Activated naive CD8-positive, alpha-beta T cell treated with anti-CD3 and anti-CD28 coated beads for 36 hours (primary cell): ENCODE measurements at regions not wholly inside any gene's neighbourhood (a gene's known extent, or its start where the extent isn't known, plus 50 kb on each side); places are given as distances from the start of the nearest gene placed in this dataset.

Experiments
- DNase-seq: peaks from one replicate; pipeline ENCODE4 v3.0.0; 2021
- H3K27ac Mint-ChIP-seq: one replicate; pipeline ENCODE4 v1.8.0; 2022; ENCODE audit warnings: mild to moderate bottlenecking, moderate library complexity, mixed read lengths
- H3K27me3 Mint-ChIP-seq: one replicate; pipeline ENCODE4 v1.8.0; 2022; ENCODE audit warnings: mild to moderate bottlenecking, mixed read lengths
- H3K36me3 Mint-ChIP-seq: one replicate; pipeline ENCODE4 v1.8.0; 2021; ENCODE audit warnings: mild to moderate bottlenecking, mixed read lengths
- H3K4me1 Mint-ChIP-seq: one replicate; pipeline ENCODE4 v1.8.0; 2021; ENCODE audit warnings: mixed read lengths
- H3K4me3 Mint-ChIP-seq: one replicate; pipeline ENCODE4 v1.8.0; 2022; ENCODE audit warnings: mild to moderate bottlenecking, moderate library complexity, mixed read lengths
- H3K9me3 Mint-ChIP-seq: one replicate; pipeline ENCODE4 v1.8.0; 2022; ENCODE audit warnings: mixed read lengths

DNA sequence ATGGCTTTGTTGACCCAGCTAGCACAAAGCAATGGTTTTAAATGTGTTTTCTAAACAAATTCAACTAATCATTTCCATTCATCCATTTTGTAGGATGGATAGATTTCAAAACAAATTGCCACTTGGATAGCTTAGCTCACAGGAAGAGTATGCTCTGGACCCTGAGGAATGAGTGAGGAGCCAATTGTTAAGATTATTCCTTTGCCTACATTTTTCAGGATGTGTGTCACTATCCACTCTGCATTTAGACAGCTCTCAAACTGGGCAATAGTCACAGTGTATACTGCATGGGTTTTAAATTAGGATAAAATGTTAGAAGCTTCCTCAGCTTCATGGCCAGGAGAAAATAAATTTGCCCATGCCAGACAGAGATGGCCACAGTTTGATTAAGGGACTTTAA is 605.6 kb upstream of the TEX47 start:
- Mint-ChIP-seq H3K9me3 (no peaks in the 10 kb centered on the region), H3K4me3 (no peak overlapping the region), H3K27me3 (no peaks in the 10 kb centered on the region), H3K36me3 (no peaks in the 10 kb centered on the region), H3K27ac (no peak overlapping the region), H3K4me1 (peaks cover 2% of the 10 kb centered on the region)
- no peak for DNase-seq

DNA sequence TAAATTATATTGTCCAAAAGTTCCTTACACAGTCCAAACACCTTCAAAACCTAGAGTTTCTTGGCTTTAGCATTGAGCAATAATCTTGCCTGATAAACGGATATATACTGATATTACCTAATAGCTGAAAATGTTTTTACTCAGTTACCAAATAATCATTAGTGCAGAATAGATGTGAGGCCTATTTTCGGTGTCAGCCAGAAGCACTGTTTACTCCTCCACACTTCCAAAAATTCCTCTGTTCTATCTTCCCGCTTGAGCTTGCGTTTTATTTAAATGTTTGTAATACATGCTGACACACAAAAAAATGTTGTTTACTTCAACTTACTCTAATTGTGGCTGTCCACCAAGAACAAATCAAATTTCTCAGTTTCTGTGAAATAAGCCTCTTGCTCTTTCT is 606.2 kb upstream of the TEX47 start:
- Mint-ChIP-seq H3K27me3 (no peaks in the 10 kb centered on the region), H3K36me3 (no peaks in the 10 kb centered on the region), H3K9me3 (no peaks in the 10 kb centered on the region), H3K4me3 (no peak overlapping the region), H3K4me1 (peaks cover 2% of the 10 kb centered on the region), H3K27ac (no peak overlapping the region)
- DNase-seq: no peak

DNA sequence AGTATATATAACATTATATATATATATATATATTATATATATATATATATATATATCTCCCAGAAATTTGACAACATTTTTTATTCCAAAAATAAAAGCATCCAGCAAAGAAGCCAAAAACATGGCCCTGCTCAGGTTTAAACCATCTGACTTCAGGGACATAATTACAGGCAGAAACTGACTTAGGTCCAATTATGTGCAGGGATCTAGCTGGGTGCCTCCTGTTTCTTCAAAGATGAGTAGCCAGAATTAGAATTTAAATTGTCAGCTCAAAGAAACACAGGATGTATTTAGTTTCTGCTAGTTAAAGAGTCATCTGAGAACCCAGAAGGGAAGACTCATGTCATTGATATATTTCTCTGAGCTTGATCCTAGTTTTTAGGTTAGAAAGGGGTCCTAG is 656.4 kb upstream of the TEX47 start:
- Mint-ChIP-seq H3K27ac (no peak overlapping the region), H3K4me3 (no peak overlapping the region), H3K27me3 (no peaks in the 10 kb centered on the region), H3K36me3 (no peaks in the 10 kb centered on the region), H3K4me1 (no peaks in the 10 kb centered on the region), H3K9me3 (no peaks in the 10 kb centered on the region)
- DNase-seq: no peak

DNA sequence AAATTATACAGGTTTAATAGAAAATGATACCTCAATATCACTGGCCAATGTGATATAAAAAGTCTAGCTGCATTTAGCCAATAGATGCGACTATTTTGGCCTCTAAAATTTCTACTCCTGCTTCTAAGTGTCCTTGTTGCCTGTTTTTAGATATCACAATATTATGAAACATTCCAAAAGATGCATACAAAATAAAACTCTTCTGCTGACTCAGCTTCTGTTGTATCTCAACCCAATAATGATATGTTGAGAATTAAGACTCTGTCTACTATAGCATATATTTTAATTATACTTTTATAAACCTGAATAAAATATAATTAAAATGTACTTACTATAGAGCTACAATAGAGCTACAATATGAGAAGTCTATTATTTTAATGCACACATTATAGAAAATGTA is 661.0 kb upstream of the TEX47 start:
- H3K9me3 Mint-ChIP-seq: peaks cover 5% of the 10 kb centered on the region
- no peak overlapping the region for H3K27ac Mint-ChIP-seq
- no peaks in the 10 kb centered on the region for H3K4me1 Mint-ChIP-seq
- no peaks in the 10 kb centered on the region for H3K27me3 Mint-ChIP-seq
- no peak for DNase-seq
- H3K36me3 Mint-ChIP-seq: no peaks in the 10 kb centered on the region
- H3K4me3 Mint-ChIP-seq: no peak overlapping the region

DNA sequence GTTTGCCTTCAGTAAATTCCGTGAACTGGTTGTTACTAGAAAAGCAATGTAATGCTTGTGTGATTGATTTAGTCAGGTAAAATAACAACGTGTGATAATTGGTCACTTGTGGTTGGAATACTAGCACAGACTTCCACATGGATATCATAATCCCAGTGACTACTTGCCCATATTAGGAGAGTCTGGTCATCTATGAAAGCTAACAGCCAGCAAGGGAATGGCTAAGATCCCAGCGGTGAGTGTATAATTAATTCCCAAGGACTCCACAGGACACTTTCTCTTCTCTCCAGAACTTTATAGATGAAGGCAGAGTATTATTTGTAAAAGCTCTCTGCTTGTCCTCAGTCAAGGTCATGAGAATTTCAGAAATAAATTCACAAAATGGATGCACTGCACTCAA is 662.6 kb upstream of the TEX47 start:
- DNase-seq: no peak
- H3K27ac Mint-ChIP-seq: no peak overlapping the region
- no peaks in the 10 kb centered on the region for H3K4me1 Mint-ChIP-seq
- no peaks in the 10 kb centered on the region for H3K36me3 Mint-ChIP-seq
- peaks cover 7% of the 10 kb centered on the region for H3K9me3 Mint-ChIP-seq
- H3K4me3 Mint-ChIP-seq: no peak overlapping the region
- H3K27me3 Mint-ChIP-seq: no peaks in the 10 kb centered on the region

DNA sequence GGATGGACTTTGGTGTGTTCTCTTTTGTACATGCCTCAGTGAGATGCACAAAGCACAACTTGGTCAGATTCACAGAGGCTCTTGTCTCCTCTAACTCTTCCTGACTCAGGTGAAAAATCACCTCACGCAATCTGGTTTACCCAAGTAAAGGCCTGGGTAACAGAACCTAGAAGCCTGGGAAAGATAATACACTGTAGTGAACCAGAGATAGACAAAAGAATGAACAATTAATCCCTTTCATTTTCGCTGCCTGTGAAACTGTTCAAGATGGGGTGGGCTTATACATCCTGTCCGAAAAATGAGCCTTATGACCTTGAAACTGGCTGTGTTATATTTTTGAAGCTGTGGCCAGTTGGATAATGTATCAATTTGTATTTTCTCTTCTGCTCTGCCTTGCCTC is 678.9 kb upstream of the TEX47 start:
- H3K27ac Mint-ChIP-seq: no peak overlapping the region
- H3K27me3 Mint-ChIP-seq: no peaks in the 10 kb centered on the region
- no peak for DNase-seq
- H3K36me3 Mint-ChIP-seq: no peaks in the 10 kb centered on the region
- H3K9me3 Mint-ChIP-seq: peaks cover 3% of the 10 kb centered on the region
- no peak overlapping the region for H3K4me3 Mint-ChIP-seq
- H3K4me1 Mint-ChIP-seq: peaks cover 2% of the 10 kb centered on the region

DNA sequence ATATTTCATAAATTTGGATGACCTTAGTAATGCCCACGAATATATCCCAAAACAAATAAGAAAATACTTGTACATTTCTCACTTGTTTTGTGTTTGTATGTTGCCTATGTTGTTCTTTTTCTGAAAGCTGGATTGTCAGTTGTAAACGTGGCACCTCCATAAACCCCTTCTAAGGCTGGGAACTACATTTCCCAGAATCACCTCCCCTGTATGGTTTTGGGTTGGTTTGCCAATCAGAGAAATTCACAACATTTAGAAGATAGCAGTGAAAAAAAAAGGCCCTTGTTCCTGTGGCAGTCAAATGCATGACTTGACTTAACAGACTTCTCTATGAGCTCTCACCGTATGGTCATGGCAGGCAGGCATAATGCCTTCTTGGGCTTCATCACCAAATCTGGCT is 676.3 kb upstream of the STEAP1 start:
- Mint-ChIP-seq H3K9me3 (no peaks in the 10 kb centered on the region), H3K4me3 (no peak overlapping the region), H3K27ac (no peak overlapping the region), H3K27me3 (no peaks in the 10 kb centered on the region), H3K4me1 (peaks cover 2% of the 10 kb centered on the region), H3K36me3 (no peaks in the 10 kb centered on the region)
- DNase-seq: no peak

DNA sequence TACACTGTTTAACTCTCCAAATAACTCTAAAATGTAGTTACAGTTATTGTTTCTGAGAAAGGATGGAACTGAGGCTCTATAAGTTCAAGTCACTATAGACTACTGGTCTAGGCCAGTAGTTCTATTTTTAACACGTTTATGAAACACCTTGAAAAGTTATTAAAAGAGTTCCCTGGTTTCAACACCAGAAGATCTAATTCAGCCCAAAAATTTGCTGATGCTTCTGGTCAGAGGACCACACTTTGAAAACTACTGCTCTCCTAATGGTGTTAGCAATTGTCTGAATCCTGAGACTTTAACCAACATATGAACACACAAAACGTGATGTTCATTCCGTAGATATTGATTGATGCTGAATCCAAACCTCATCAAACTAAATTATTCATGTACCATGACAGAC is 658.6 kb upstream of the STEAP1 start:
- Mint-ChIP-seq H3K4me1 (no peaks in the 10 kb centered on the region), H3K4me3 (no peak overlapping the region), H3K27me3 (peaks cover 3% of the 10 kb centered on the region), H3K36me3 (no peaks in the 10 kb centered on the region), H3K9me3 (no peaks in the 10 kb centered on the region), H3K27ac (no peak overlapping the region)
- DNase-seq: no peak

DNA sequence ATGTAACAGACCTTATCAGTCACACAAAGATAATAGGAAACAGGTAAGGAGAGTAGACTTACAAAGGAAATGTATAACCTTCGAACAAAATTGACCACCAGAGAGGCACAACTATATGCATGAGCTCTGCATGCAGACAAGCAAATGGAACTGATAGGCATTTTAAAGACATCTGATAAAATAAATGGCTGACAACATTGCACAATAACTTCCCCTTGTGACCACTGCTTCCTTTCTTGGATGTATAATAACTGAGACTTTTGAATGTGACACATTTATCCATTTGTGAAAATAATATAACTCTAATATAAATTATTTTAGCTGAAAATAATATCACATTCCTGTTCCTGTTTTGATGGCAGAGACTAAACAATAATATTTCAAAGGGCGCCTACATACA is 654.2 kb upstream of the STEAP1 start:
- Mint-ChIP-seq H3K4me3 (no peak overlapping the region), H3K36me3 (no peaks in the 10 kb centered on the region), H3K9me3 (no peaks in the 10 kb centered on the region), H3K27ac (no peak overlapping the region), H3K4me1 (no peaks in the 10 kb centered on the region), H3K27me3 (peaks cover 3% of the 10 kb centered on the region)
- no peak for DNase-seq

DNA sequence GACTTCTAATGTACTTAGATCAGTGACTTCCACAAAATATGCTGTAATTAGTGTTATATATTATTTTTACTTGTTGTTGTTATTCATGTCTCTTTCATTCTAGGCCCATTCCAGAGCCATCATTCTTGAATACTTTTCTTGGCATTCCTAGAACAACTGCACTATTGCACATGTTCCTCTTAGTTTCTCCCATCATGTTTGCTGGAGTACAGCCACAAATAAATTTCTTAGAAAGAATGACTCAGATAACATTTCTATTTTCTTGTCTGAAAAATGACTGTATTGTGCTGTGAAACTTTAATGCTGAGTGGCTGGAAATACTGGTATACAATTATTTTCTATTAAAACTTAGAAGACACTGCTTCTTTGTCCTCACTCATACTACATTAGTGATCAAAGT is 651.0 kb upstream of the STEAP1 start:
- Mint-ChIP-seq H3K9me3 (no peaks in the 10 kb centered on the region), H3K27me3 (no peaks in the 10 kb centered on the region), H3K4me1 (no peaks in the 10 kb centered on the region), H3K36me3 (no peaks in the 10 kb centered on the region), H3K27ac (no peak overlapping the region), H3K4me3 (no peak overlapping the region)
- no peak for DNase-seq

DNA sequence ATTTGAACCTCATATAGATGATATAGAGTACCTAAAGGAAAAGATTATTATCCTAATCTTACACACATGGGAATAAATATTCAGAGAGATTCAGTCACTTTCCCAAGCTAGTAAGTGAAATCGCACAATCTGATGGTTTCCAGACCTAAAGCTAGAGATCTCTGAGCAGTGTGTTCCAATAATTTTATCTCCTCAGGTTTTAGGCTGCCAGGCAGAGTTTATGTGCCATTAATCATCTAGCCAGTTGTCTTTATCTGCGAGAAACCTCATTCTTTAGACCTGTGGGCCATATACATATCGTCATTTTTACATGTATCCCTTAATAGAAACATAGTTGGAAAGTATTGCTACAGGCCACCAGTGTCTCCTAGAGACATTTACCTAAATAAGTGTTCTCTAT is 647.2 kb upstream of the STEAP1 start:
- Mint-ChIP-seq H3K27ac (no peak overlapping the region), H3K4me3 (no peak overlapping the region), H3K27me3 (no peaks in the 10 kb centered on the region), H3K36me3 (no peaks in the 10 kb centered on the region), H3K9me3 (no peaks in the 10 kb centered on the region), H3K4me1 (no peaks in the 10 kb centered on the region)
- DNase-seq: no peak

DNA sequence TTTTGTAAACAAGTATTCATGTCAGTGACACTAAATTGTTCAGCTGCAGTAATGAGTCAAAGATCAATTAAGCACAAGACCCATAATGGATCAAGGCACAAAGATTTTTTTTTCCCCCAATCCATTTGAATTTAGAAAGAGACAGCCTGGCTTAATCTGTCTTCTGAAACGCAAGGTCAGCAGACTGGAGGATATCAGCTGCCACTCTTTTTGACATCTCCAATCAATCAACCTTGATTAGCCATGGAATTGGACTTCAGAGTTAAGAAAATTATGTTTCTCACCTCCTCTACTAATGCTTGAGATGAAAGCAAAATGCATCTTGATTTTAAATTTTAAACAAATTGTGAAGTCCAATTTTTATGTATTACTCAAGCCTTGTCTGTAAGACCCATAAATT is 642.4 kb upstream of the STEAP1 start:
- Mint-ChIP-seq H3K36me3 (no peaks in the 10 kb centered on the region), H3K27ac (no peak overlapping the region), H3K27me3 (no peaks in the 10 kb centered on the region), H3K9me3 (no peaks in the 10 kb centered on the region), H3K4me1 (no peaks in the 10 kb centered on the region), H3K4me3 (no peak overlapping the region)
- no peak for DNase-seq

DNA sequence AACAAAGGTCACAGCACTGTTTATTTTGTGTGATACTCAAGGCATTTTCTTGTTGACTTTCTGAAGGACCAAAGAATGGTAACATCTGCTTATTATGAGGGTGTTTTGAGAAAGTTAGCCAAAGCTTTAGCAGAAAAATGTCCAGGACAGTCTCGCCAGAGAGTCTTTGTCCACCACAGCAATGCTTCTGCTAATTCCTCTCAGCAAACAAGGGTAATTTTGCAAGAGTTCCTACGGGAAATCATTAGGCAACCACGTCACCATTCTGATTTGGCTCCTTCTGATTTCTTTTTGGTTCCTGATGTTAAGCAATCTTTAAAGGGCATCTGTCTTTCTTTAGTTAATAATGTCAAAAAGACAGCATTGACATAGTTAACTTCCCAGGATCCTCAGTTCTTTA is 639.3 kb upstream of the STEAP1 start:
- Mint-ChIP-seq H3K27me3 (no peaks in the 10 kb centered on the region), H3K27ac (no peak overlapping the region), H3K4me1 (no peaks in the 10 kb centered on the region), H3K9me3 (no peaks in the 10 kb centered on the region), H3K4me3 (no peak overlapping the region), H3K36me3 (no peaks in the 10 kb centered on the region)
- no peak for DNase-seq

DNA sequence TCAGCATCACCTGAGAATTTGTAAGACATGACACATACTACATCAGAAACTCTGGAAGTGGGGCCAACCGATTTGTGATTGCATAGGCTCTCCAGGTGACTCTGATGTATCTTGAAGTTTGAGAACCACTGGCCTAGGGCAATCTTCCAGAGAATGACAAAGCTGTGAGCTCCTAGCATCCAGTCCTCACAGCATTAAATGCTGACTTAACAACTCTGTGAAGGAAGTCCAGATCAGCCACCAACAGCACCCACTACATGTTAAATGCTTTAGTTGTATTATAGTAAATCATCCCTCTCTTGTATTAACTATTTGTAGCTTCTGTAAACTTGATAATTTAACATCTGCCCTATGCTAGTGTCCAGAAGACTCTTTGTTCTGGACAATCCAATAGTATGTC is 636.5 kb upstream of the STEAP1 start:
- Mint-ChIP-seq H3K4me1 (no peaks in the 10 kb centered on the region), H3K36me3 (no peaks in the 10 kb centered on the region), H3K27me3 (no peaks in the 10 kb centered on the region), H3K9me3 (peaks cover 2% of the 10 kb centered on the region), H3K27ac (no peak overlapping the region), H3K4me3 (no peak overlapping the region)
- DNase-seq: no peak

DNA sequence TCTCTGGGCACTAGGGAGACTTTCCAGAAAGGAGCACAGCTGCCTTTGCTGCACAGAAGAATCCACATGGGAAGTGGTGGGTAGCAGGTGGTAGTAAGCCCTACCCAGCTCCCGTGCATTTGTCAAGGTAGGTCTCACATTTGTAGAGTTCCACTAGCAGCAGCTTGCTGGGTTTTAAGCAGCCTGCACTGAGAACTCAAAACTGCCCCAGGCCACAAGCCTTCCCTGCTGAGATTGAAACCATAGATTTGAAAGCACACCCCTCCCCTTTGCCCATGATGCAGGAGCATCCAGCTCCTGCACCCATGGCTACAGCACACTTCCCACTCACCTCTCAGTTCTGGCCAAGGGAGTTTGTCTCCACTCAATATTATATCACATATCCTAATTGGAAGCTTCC is 604.5 kb upstream of the STEAP1 start:
- H3K36me3 Mint-ChIP-seq: no peaks in the 10 kb centered on the region
- no peaks in the 10 kb centered on the region for H3K27me3 Mint-ChIP-seq
- H3K27ac Mint-ChIP-seq: no peak overlapping the region
- no peaks in the 10 kb centered on the region for H3K4me1 Mint-ChIP-seq
- no peak overlapping the region for H3K4me3 Mint-ChIP-seq
- DNase-seq: no peak
- H3K9me3 Mint-ChIP-seq: peaks cover 5% of the 10 kb centered on the region

DNA sequence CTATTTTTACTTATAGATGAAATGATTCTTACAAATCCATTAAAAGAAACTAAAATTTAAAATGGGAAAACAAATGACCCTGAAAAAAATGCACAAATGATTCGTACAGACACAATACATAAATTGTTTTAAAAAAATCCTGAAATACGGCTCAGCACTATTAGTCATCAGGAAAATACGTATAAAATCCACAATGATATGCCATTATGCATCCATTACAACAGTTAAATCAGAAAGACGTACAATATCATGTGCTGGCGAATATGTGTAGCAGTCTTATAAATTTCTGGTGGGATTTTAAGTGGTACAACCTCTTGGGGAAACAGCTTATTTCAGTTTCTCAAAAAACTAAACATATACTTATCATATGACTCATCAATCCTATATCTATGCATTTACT is 600.1 kb upstream of the STEAP1 start:
- H3K27me3 Mint-ChIP-seq: no peaks in the 10 kb centered on the region
- DNase-seq: no peak
- H3K4me3 Mint-ChIP-seq: no peak overlapping the region
- no peaks in the 10 kb centered on the region for H3K9me3 Mint-ChIP-seq
- H3K27ac Mint-ChIP-seq: no peak overlapping the region
- no peaks in the 10 kb centered on the region for H3K36me3 Mint-ChIP-seq
- H3K4me1 Mint-ChIP-seq: no peaks in the 10 kb centered on the region

DNA sequence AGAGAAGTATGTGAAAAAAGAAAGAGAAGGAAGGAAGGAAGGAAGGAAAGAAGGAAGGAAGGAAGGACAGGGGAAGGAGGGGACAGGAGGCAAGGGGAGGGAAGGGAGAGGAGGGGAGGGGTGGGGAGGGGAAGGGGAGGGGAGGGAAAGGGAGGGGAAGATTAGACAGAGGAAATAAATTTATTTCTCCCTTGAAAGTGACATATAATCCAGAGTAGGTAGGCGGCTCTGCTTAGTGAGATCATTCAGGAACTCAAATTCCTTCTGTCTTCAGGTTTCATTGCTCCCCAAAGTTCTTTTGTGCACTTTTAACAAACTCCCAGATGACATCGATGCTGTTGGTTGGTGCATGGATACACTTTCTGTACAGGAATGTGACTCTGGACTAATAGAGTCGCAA is 594.7 kb upstream of the STEAP1 start:
- Mint-ChIP-seq H3K4me1 (no peaks in the 10 kb centered on the region), H3K36me3 (no peaks in the 10 kb centered on the region), H3K4me3 (no peak overlapping the region), H3K27me3 (no peaks in the 10 kb centered on the region), H3K27ac (no peak overlapping the region), H3K9me3 (no peaks in the 10 kb centered on the region)
- no peak for DNase-seq
